GM12878 (cell line): ENCODE measurements at regions not wholly inside any gene's neighbourhood (a gene's known extent, or its start where the extent isn't known, plus 50 kb on each side); places are given as distances from the start of the nearest gene placed in this dataset.

Experiments
- ATAC-seq: fragments of 200-7000 bp; cut with Tn5 transposase; 3 replicates; pipeline ENCODE4 v1.9.1; 2020; ENCODE audit warnings: mild to moderate bottlenecking, moderate library complexity
- BruUV-seq: library from RNA; stranded (reverse); fragments of 400-500 nt; replicated peaks from 2 replicates; lab custom pipeline; 2021; lab: Mats Ljungman, UMichigan
- CTCF ChIA-PET: fragments of 300-600 bp; sonication (Branson Sonifier 250); formaldehyde crosslinking; extraction: SDS; loops from one replicate; lab custom pipeline; 2021; ENCODE audit warnings: inconsistent platforms; lab: Yijun Ruan, JAX
- POLR2A ChIA-PET: fragments of 350-600 bp; formaldehyde crosslinking; extraction: SDS; loops from one replicate; lab custom pipeline; 2021; ENCODE audit warnings: inconsistent platforms; lab: Charles Lee
- RAD21 ChIA-PET: fragments of 300-600 bp; sonication (Branson Sonifier 250); formaldehyde crosslinking; loops from one replicate; lab custom pipeline; 2023; ENCODE audit warnings: antibody characterized with exemption; ENCODE audit not compliant: unreplicated experiment; lab: Charles Lee
- SMC1A ChIA-PET: fragments of 300-600 bp; sonication (Branson Sonifier 250); formaldehyde crosslinking; loops from one replicate; lab custom pipeline; 2023; ENCODE audit not compliant: unreplicated experiment, uncharacterized antibody; lab: Charles Lee
- DNase-seq: peaks from one replicate; pipeline ENCODE4 v3.0.0-alpha.2; 2011; ENCODE audit warnings: low read depth, low spot score
- FAIRE-seq: peaks from 3 replicates; lab custom pipeline; 2011; peaks lifted over from hg19 to GRCh38; lab: Jason Lieb, UNC
- H2AFZ ChIP-seq: 2 replicates; pipeline ENCODE4 v1.6.0; 2011; ENCODE audit warnings: low read depth, low read length, control low read depth; ENCODE audit not compliant: control insufficient read depth
- H3K27ac ChIP-seq: 2 replicates; pipeline ENCODE4 v1.5.1; 2011; ENCODE audit warnings: control low read depth; ENCODE audit not compliant: control insufficient read depth, insufficient read depth
- H3K27me3 ChIP-seq, 2 experiments: replicated peaks in 1 of 2; 2 replicates each; pipeline versions ENCODE4 v1.6.0 to v1.6.1; 2011; ENCODE audit warnings: low read length in 1 of 2; ENCODE audit not compliant: control insufficient read depth in 2 of 2, insufficient read depth in 2 of 2
- H3K36me3 ChIP-seq, 2 experiments: 2 replicates each; pipeline ENCODE4 v1.5.1; 2011; ENCODE audit warnings: low read length in 1 of 2; ENCODE audit not compliant: control insufficient read depth in 2 of 2, insufficient read depth in 2 of 2
- H3K4me1 ChIP-seq: 2 replicates; pipeline ENCODE4 v1.6.1; 2011; ENCODE audit warnings: mild to moderate bottlenecking, low read length, moderate library complexity, mixed read lengths; ENCODE audit not compliant: control insufficient read depth, insufficient read depth
- H3K4me2 ChIP-seq: 2 replicates; pipeline ENCODE4 v1.6.0; 2011; ENCODE audit warnings: control low read depth; ENCODE audit not compliant: control insufficient read depth, insufficient read depth
- H3K4me3 ChIP-seq: fragments of 200-600 bp; sonication (generic); 2 replicates; pipeline ENCODE4 v1.5.1; 2016
- H3K79me2 ChIP-seq: 2 replicates; pipeline ENCODE4 v1.6.0; 2011; ENCODE audit warnings: low read length; ENCODE audit not compliant: control insufficient read depth, insufficient read depth
- H3K9ac ChIP-seq: 2 replicates; pipeline ENCODE4 v1.8.0; 2011; ENCODE audit warnings: low read length, control low read depth, mixed read lengths; ENCODE audit not compliant: control insufficient read depth, insufficient read depth
- H3K9me3 ChIP-seq: replicated peaks from 3 replicates; pipeline ENCODE4 v1.5.1; 2011; ENCODE audit warnings: mild to moderate bottlenecking, low read length; ENCODE audit not compliant: control insufficient read depth, insufficient read depth
- H4K20me1 ChIP-seq: 2 replicates; pipeline ENCODE4 v1.6.0; 2011; ENCODE audit not compliant: control insufficient read depth, insufficient read depth
- BCL11A ChIP-seq: IDR thresholded peaks from 2 replicates; pipeline ENCODE4 v1.6.1; 2011; ENCODE audit warnings: low read depth, low read length
- CEBPB ChIP-seq, 2 experiments: fragments of 150-350 bp in 1 of 2; IDR thresholded peaks; 2 replicates each; pipeline ENCODE4 v1.6.1; 2012 to 2014; ENCODE audit warnings: low read depth in 2 of 2, low read length in 2 of 2, borderline replicate concordance in 1 of 2, inconsistent platforms in 1 of 2
- CREB1 ChIP-seq: IDR thresholded peaks from 2 replicates; pipeline ENCODE4 v1.6.1; 2012; ENCODE audit warnings: low read depth, mild to moderate bottlenecking, inconsistent platforms
- MTA2 ChIP-seq: fragments of 450-650 bp; IDR thresholded peaks from 2 replicates; pipeline ENCODE4 v1.6.1; 2016; ENCODE audit warnings: low read depth, mild to moderate bottlenecking, moderate library complexity
- MYB ChIP-seq: fragments of 150-350 bp; IDR thresholded peaks from 2 replicates; pipeline ENCODE4 v1.6.1; 2014; ENCODE audit warnings: mild to moderate bottlenecking, low read depth, low read length, borderline replicate concordance
- NFYA ChIP-seq: IDR thresholded peaks from 2 replicates; pipeline ENCODE4 v1.6.1; 2011; ENCODE audit warnings: low read depth, mild to moderate bottlenecking, low read length, improper control_type of control experiment, borderline replicate concordance
- ZNF24 ChIP-seq: fragments of 450-650 bp; IDR thresholded peaks from 2 replicates; pipeline ENCODE4 v1.6.1; 2017; ENCODE audit warnings: antibody characterized with exemption, mild to moderate bottlenecking
- ZNF274 ChIP-seq: IDR thresholded peaks from one replicate; pipeline ENCODE4 v1.8.0; 2011; ENCODE audit not compliant: insufficient read length, insufficient read depth
- ZSCAN29 ChIP-seq: fragments of 450-650 bp; IDR thresholded peaks from 2 replicates; pipeline ENCODE4 v1.6.1; 2017; ENCODE audit warnings: mild to moderate bottlenecking, moderate library complexity
- WGBS: methylation state at CpG from one replicate; pipeline ENCODE4 v1.1.6; 2016; ENCODE audit warnings: low lambda C conversion rate; ENCODE audit not compliant: insufficient replicate concordance, insufficient coverage; ENCODE audit errors: missing lambda C conversion rate; 5-methylcytosine and 5-hydroxymethylcytosine counted together
- in situ Hi-C: fragments of 300-500 bp; cut with MboI; formaldehyde crosslinking; loops from 9 replicates; pipeline ENCODE4 v1.14.3; 2018; ENCODE audit warnings: mixed read lengths
- intact Hi-C: fragments of 100-400 bp; cut with micrococcal nuclease; formaldehyde crosslinking; loops from one replicate; pipeline ENCODE4 v1.14.2; 2022; ENCODE audit not compliant: unreplicated experiment
- TF ChIP-seq, protein P1 (sequence below): fragments of 450-650 bp; IDR thresholded peaks from 2 replicates; pipeline ENCODE4 v1.6.1; 2017; ENCODE audit warnings: mild to moderate bottlenecking, moderate library complexity
- TF ChIP-seq, protein P2 (sequence below): fragments of 450-650 bp; formaldehyde crosslinking; IDR thresholded peaks from 2 replicates; pipeline ENCODE4 v1.4.0; 2022; ENCODE audit warnings: mild to moderate bottlenecking, moderate library complexity

DNA sequence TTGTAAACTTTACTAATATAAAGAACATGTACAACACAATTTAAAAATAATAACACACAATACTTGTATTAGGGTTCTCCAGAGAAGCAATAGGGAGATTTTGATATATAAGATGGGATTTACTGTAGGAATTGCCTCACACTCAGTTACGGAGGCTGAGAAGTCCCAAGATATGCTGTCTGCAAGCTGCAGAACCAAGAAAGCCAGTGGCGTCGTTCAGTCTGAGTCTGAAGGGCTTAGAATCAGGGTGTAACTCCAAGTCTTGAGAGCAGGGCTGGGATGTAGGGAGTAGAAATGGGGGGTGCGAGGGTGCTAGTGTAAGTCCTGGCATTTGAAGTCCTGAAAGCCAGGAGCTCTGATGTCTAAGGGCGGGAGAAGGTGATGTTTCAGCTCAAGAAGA lies 206.6 kb upstream of the HES1 start (continued):
- TF ChIP-seq, protein P1, sequence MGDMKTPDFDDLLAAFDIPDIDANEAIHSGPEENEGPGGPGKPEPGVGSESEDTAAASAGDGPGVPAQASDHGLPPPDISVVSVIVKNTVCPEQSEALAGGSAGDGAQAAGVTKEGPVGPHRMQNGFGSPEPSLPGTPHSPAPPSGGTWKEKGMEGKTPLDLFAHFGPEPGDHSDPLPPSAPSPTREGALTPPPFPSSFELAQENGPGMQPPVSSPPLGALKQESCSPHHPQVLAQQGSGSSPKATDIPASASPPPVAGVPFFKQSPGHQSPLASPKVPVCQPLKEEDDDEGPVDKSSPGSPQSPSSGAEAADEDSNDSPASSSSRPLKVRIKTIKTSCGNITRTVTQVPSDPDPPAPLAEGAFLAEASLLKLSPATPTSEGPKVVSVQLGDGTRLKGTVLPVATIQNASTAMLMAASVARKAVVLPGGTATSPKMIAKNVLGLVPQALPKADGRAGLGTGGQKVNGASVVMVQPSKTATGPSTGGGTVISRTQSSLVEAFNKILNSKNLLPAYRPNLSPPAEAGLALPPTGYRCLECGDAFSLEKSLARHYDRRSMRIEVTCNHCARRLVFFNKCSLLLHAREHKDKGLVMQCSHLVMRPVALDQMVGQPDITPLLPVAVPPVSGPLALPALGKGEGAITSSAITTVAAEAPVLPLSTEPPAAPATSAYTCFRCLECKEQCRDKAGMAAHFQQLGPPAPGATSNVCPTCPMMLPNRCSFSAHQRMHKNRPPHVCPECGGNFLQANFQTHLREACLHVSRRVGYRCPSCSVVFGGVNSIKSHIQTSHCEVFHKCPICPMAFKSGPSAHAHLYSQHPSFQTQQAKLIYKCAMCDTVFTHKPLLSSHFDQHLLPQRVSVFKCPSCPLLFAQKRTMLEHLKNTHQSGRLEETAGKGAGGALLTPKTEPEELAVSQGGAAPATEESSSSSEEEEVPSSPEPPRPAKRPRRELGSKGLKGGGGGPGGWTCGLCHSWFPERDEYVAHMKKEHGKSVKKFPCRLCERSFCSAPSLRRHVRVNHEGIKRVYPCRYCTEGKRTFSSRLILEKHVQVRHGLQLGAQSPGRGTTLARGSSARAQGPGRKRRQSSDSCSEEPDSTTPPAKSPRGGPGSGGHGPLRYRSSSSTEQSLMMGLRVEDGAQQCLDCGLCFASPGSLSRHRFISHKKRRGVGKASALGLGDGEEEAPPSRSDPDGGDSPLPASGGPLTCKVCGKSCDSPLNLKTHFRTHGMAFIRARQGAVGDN = no peak
- TF ChIP-seq ZSCAN29 (no peak), ZNF24 (no peak)

DNA sequence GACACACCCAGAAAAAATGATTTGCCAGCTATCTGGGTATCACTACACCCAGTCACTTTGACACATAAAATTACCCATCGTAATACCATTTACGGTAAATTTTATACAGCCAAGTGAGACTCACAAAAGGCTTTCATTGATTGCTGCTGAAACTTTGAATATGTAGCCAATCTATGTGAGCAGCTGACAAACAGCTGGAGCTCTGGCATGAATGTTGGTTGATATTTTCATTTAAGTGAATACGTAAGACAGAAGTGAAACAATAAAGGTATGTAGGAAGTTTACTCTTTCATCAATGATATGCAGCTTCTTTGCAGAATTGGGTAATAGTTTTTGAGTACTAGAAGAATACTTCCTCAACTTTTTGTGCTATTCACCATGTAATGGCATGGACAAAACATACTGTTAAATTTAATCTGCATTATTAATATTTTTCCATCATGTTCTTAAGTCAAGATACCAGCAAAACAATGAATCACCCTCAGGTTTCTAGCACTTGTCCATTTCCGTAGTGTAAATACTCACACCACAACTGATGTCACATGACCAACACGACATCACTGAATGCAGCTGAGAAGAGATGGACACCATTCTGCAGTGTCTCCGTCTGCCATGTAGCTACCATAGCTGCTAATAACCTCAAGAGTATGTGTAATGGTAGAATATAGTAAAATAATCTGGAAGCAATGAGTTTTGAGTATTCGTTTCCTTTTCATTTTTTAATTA lies 205.9 kb upstream of the HES1 start:
- RAD21 ChIA-PET = no interaction called here
- in situ Hi-C loops = no loop called here
- no peaks in the 10 kb centered on the region; the same call in 2 of the 3 replicates for H3K9me3 ChIP-seq
- CTCF ChIA-PET = no interaction called here
- H3K79me2 ChIP-seq = no peaks in the 10 kb centered on the region
- no peak for ATAC-seq
- no peak for DNase-seq
- H2AFZ ChIP-seq = no peak overlapping the region
- intact Hi-C loops = no loop called here
- POLR2A ChIA-PET = no interaction called here
- SMC1A ChIA-PET = no interaction called here
- no peak overlapping the region for H3K27ac ChIP-seq
- no peaks in the 10 kb centered on the region for H3K4me1 ChIP-seq
- no peaks in the 10 kb centered on the region; a peak in 1 of 4 replicates for H3K27me3 ChIP-seq
- no peak overlapping the region for H3K4me2 ChIP-seq
- 50% methylated on average over 7 of the region's 7 CpGs for WGBS
- no peak overlapping the region for H3K4me3 ChIP-seq
- H4K20me1 ChIP-seq = no peaks in the 10 kb centered on the region
- no TSS peak for BruUV-seq
- no peak overlapping the region for H3K9ac ChIP-seq
- no peak for FAIRE-seq
- H3K36me3 ChIP-seq = no peaks in the 10 kb centered on the region
- no peak for TF ChIP-seq MTA2
- TF ChIP-seq, protein P1 = no peak
- TF ChIP-seq CREB1 = no peak
- TF ChIP-seq BCL11A = no peak
- TF ChIP-seq MYB = no peak
- TF ChIP-seq NFYA = no peak
- TF ChIP-seq CEBPB (IDR thresholded peaks at IDR 0.05; ENCODE audit: borderline replicate concordance in 1 of 2, low read depth in 2 of 2, low read length in 2 of 2) = no peak
- TF ChIP-seq, protein P2, sequence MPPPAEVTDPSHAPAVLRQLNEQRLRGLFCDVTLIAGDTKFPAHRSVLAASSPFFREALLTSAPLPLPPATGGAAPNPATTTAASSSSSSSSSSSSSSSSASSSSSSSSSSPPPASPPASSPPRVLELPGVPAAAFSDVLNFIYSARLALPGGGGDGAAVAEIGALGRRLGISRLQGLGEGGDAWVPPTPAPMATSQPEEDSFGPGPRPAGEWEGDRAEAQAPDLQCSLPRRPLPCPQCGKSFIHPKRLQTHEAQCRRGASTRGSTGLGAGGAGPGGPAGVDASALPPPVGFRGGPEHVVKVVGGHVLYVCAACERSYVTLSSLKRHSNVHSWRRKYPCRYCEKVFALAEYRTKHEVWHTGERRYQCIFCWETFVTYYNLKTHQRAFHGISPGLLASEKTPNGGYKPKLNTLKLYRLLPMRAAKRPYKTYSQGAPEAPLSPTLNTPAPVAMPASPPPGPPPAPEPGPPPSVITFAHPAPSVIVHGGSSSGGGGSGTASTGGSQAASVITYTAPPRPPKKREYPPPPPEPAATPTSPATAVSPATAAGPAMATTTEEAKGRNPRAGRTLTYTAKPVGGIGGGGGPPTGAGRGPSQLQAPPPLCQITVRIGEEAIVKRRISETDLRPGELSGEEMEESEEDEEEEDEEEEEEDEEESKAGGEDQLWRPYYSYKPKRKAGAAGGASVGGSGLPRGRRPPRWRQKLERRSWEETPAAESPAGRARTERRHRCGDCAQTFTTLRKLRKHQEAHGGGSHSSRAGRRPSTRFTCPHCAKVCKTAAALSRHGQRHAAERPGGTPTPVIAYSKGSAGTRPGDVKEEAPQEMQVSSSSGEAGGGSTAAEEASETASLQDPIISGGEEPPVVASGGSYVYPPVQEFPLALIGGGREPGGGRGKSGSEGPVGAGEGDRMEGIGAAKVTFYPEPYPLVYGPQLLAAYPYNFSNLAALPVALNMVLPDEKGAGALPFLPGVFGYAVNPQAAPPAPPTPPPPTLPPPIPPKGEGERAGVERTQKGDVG (CRISPR knock-in tag) = no peak
- TF ChIP-seq ZNF274 = no peak
